ENCODE measurements at regions not wholly inside any gene's neighbourhood (a gene's known extent, or its start where the extent isn't known, plus 50 kb on each side); places are given as distances from the start of the nearest gene placed in this dataset.

- DNase-seq (no peak), ATAC-seq (no peak)
- no peaks in the 10 kb centered on the region for H3K36me3 ChIP-seq (ENCODE audit: insufficient read depth in 1 of 2, low read depth in 1 of 2)
- H3K4me1 ChIP-seq: no peaks in the 10 kb centered on the region
- H3K27me3 ChIP-seq (ENCODE audit: insufficient read depth in 3 of 3, low read length in 2 of 3): no peaks in the 10 kb centered on the region
- no peak for TF ChIP-seq CTCF (IDR thresholded peaks at IDR 0.05)
- intact Hi-C loops (cut with DNase I): no loop called here
- no peaks in the 10 kb centered on the region for H3K9me3 ChIP-seq
- H3K27ac ChIP-seq: no peak overlapping the region
- no peak overlapping the region for H3K4me3 ChIP-seq
- 48 to 65% (median 58%) methylated on average over 3 of the region's 3 CpGs for WGBS, 3 donors
Observed at GRCh38 chr5:105905392-105905791, 1765.3 kb downstream of the EFNA5 start.

- Histone ChIP-seq H3K9me3 (no peaks in the 10 kb centered on the region), H3K4me1 (no peaks in the 10 kb centered on the region), H3K27me3 (ENCODE audit: insufficient read depth in 3 of 3, low read length in 2 of 3) (no peaks in the 10 kb centered on the region), H3K4me3 (no peak overlapping the region), H3K36me3 (ENCODE audit: insufficient read depth in 1 of 2, low read depth in 1 of 2) (no peaks in the 10 kb centered on the region), H3K27ac (no peak overlapping the region)
- intact Hi-C loops (cut with DNase I): no loop called here
- WGBS, 3 donors: 46 to 50% (median 48%) methylated on average over 4 of the region's 4 CpGs
- DNase-seq (no peak), ATAC-seq (no peak)
- no peak for TF ChIP-seq CTCF (IDR thresholded peaks at IDR 0.05)
Observed at GRCh38 chr5:105903069-105903468, 1767.7 kb downstream of the EFNA5 start.

GRCh38 chr5:105899726-105900125, 1771.0 kb downstream of the EFNA5 start:
- DNase-seq (no peak), ATAC-seq (no peak)
- Histone ChIP-seq H3K27me3 (ENCODE audit: insufficient read depth in 3 of 3, low read length in 2 of 3) (no peaks in the 10 kb centered on the region), H3K9me3 (no peaks in the 10 kb centered on the region), H3K4me1 (no peaks in the 10 kb centered on the region), H3K27ac (no peak overlapping the region), H3K36me3 (ENCODE audit: insufficient read depth in 1 of 2, low read depth in 1 of 2) (no peaks in the 10 kb centered on the region), H3K4me3 (no peak overlapping the region)
- WGBS, 3 donors: 81 to 86% (median 81%) methylated on average over 3 of the region's 3 CpGs
- TF ChIP-seq CTCF (IDR thresholded peaks at IDR 0.05): no peak
- intact Hi-C loops (cut with DNase I): no loop called here

- intact Hi-C loops (cut with DNase I): no loop called here
- Histone ChIP-seq H3K27me3 (ENCODE audit: insufficient read depth in 3 of 3, low read length in 2 of 3) (no peaks in the 10 kb centered on the region), H3K4me1 (no peaks in the 10 kb centered on the region), H3K9me3 (no peaks in the 10 kb centered on the region), H3K27ac (no peak overlapping the region), H3K36me3 (ENCODE audit: insufficient read depth in 1 of 2, low read depth in 1 of 2) (no peaks in the 10 kb centered on the region), H3K4me3 (no peak overlapping the region)
- WGBS, 3 donors: 58 to 60% (median 59%) methylated on average over 4 of the region's 4 CpGs
- ATAC-seq (no peak), DNase-seq (no peak)
- TF ChIP-seq CTCF (IDR thresholded peaks at IDR 0.05): no peak
Observed at GRCh38 chr5:105898183-105898582, 1772.6 kb downstream of the EFNA5 start.

GRCh38 chr5:105885266-105885665, 1785.5 kb downstream of the EFNA5 start:
- 51 to 65% (median 65%) methylated on average over 1 of the region's 1 CpG for WGBS, 3 donors
- Histone ChIP-seq H3K4me1 (no peaks in the 10 kb centered on the region), H3K9me3 (no peaks in the 10 kb centered on the region), H3K27ac (no peak overlapping the region), H3K4me3 (no peak overlapping the region), H3K36me3 (ENCODE audit: insufficient read depth in 1 of 2, low read depth in 1 of 2) (no peaks in the 10 kb centered on the region), H3K27me3 (ENCODE audit: insufficient read depth in 3 of 3, low read length in 2 of 3) (no peaks in the 10 kb centered on the region)
- ATAC-seq: no peak
- no peak for DNase-seq
- intact Hi-C loops (cut with DNase I): no loop called here
- no peak for TF ChIP-seq CTCF (IDR thresholded peaks at IDR 0.05)
